ENCODE measurements at regions not wholly inside any gene's neighbourhood (a gene's known extent, or its start where the extent isn't known, plus 50 kb on each side); places are given as distances from the start of the nearest gene placed in this dataset.

DNA sequence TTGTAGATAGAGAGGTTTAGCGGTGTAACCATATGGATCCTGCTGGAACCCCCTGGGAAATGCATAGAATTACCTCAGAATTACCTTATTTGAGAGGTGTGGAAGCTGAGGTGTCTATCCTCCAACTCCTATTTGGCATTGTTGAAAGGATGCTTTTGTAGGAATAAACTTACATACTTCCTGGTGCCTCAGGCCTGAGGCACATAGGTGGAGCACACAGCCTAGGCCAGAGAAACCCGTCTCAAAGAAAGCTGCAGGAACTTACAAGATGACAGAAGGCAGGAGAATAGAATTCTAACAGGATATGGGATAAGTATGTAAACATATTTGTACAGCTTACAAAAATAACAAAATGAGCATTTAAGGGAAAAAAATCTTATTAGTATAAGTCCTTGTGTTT, 1507.2 kb upstream of the ZEB2 start:
- DNase-seq (ENCODE audit: low read depth in 4 of 6, low spot score in 6 of 6): no peak
- WGBS (ENCODE audit: insufficient coverage): no CpG with 5 or more reads among the region's 2 CpGs
- Histone ChIP-seq H3K27ac (ENCODE audit: low read depth, low read length) (no peak overlapping the region), H3K4me1 (ENCODE audit: control insufficient read depth, insufficient read depth, low read length) (no peaks in the 10 kb centered on the region), H3K4me3 (ENCODE audit: low read depth, low read length) (no peak overlapping the region), H3K36me3 (ENCODE audit: control insufficient read depth, insufficient read depth, low read length) (no peaks in the 10 kb centered on the region), H3K27me3 (ENCODE audit: control insufficient read depth, insufficient read depth, low read length) (no peaks in the 10 kb centered on the region), H3K9me3 (ENCODE audit: control insufficient read depth, insufficient read depth, low read length) (no peaks in the 10 kb centered on the region)

DNA sequence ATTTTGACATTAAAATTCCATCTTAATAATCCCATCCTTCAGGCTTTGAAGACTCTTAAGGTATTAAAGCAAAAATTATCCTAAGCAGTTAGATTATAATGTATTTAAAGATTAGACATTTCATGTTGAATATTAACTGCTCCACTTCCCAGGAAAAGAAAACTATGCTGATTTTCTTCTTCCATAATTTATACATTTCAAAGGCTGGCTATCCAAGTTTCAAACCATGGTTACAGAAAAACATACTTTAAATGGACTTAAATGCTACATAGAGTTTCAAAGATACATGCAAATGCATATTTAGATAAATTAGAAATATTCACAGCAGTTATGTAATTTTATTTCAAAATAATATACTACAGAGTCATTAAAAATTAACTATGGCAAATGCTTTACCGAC, 1505.6 kb upstream of the ZEB2 start:
- DNase-seq (ENCODE audit: low read depth in 4 of 6, low spot score in 6 of 6): no peak
- no peak overlapping the region for H3K27ac ChIP-seq (ENCODE audit: low read depth, low read length)
- H3K27me3 ChIP-seq (ENCODE audit: control insufficient read depth, insufficient read depth, low read length): no peaks in the 10 kb centered on the region
- no peaks in the 10 kb centered on the region for H3K36me3 ChIP-seq (ENCODE audit: control insufficient read depth, insufficient read depth, low read length)
- H3K9me3 ChIP-seq (ENCODE audit: control insufficient read depth, insufficient read depth, low read length): no peaks in the 10 kb centered on the region
- no peak overlapping the region for H3K4me3 ChIP-seq (ENCODE audit: low read depth, low read length)
- H3K4me1 ChIP-seq (ENCODE audit: control insufficient read depth, insufficient read depth, low read length): no peaks in the 10 kb centered on the region
- WGBS (ENCODE audit: insufficient coverage): no CpG with 5 or more reads among the region's 1 CpG

DNA sequence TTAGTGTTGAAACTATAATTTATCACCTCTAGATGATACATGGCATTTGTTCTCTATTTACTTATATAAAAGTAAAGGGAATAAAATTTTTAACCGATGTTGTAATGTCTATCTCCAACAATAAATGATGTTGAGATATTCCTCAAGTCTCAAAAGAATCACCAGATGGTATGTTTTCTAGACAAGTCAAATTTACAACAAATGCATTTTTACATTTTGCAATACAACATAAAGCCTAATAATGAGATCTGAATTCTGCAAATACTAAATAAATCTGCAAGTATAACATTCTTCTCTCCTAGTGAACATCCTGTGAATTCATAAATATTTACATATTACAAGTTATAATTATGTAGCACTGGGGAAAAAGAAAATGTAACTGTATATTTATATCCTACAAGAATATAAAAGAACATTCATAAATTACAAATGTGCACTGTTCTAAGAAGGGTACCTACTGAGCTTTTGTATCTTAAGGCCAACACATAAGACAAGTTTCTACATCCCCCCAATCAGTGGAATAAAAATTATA, 1504.4 kb upstream of the ZEB2 start:
- Histone ChIP-seq H3K9me3 (ENCODE audit: control insufficient read depth, insufficient read depth, low read length) (no peaks in the 10 kb centered on the region), H3K36me3 (ENCODE audit: control insufficient read depth, insufficient read depth, low read length) (no peaks in the 10 kb centered on the region), H3K27ac (ENCODE audit: low read depth, low read length) (no peak overlapping the region), H3K27me3 (ENCODE audit: control insufficient read depth, insufficient read depth, low read length) (no peaks in the 10 kb centered on the region), H3K4me1 (ENCODE audit: control insufficient read depth, insufficient read depth, low read length) (no peaks in the 10 kb centered on the region), H3K4me3 (ENCODE audit: low read depth, low read length) (no peak overlapping the region)
- no CpG with 5 or more reads among the region's 1 CpG for WGBS (ENCODE audit: insufficient coverage)
- DNase-seq (ENCODE audit: low read depth in 4 of 6, low spot score in 6 of 6): no peak

DNA sequence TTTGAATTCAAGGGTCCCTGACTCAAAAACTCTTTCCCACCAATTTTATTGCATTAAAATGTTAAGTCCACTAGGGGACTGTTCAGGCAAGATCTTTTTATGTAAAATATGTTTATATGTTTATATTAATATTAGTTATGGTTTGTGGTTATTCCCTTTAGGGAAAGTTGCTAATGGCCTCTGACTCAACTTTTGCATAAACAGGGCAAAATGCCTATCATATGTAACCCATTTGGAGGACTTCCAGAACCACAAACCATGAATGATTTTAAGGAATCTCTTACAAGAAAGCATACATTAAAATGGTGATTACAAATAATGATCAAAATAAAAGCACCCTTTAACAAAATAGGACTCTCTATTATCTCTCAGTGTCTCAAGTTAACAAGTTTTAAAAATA, 1484.5 kb upstream of the ZEB2 start:
- Histone ChIP-seq H3K9me3 (ENCODE audit: control insufficient read depth, insufficient read depth, low read length) (no peaks in the 10 kb centered on the region), H3K36me3 (ENCODE audit: control insufficient read depth, insufficient read depth, low read length) (no peaks in the 10 kb centered on the region), H3K4me3 (ENCODE audit: low read depth, low read length) (no peak overlapping the region), H3K27ac (ENCODE audit: low read depth, low read length) (no peak overlapping the region), H3K4me1 (ENCODE audit: control insufficient read depth, insufficient read depth, low read length) (no peaks in the 10 kb centered on the region), H3K27me3 (ENCODE audit: control insufficient read depth, insufficient read depth, low read length) (no peaks in the 10 kb centered on the region)
- DNase-seq (ENCODE audit: low read depth in 4 of 6, low spot score in 6 of 6): no peak

DNA sequence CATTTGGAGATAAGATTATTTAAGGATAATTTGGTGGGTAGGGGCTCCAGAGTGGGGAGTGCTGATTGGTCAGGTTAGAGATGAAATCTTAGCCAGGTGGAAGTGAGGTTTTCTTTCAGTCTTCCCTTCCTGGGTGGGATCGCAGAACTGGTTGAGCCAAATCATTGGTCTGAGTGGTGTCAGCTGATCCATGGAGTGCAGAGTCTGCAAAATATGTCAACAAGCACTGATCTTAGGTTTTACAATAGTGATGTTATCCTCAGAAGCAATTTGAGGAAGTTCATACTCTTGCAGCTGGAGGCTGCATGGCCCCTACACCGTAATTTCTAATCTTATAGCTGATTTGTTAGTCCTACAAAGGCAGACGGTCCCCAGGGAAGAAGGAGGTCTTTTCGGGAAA, 1483.4 kb upstream of the ZEB2 start:
- DNase-seq (ENCODE audit: low read depth in 4 of 6, low spot score in 6 of 6): no peak
- Histone ChIP-seq H3K27ac (ENCODE audit: low read depth, low read length) (no peak overlapping the region), H3K4me1 (ENCODE audit: control insufficient read depth, insufficient read depth, low read length) (no peaks in the 10 kb centered on the region), H3K36me3 (ENCODE audit: control insufficient read depth, insufficient read depth, low read length) (no peaks in the 10 kb centered on the region), H3K27me3 (ENCODE audit: control insufficient read depth, insufficient read depth, low read length) (no peaks in the 10 kb centered on the region), H3K9me3 (ENCODE audit: control insufficient read depth, insufficient read depth, low read length) (no peaks in the 10 kb centered on the region), H3K4me3 (ENCODE audit: low read depth, low read length) (no peak overlapping the region)
- 100% methylated on average over 1 of the region's 4 CpGs for WGBS (ENCODE audit: insufficient coverage)

DNA sequence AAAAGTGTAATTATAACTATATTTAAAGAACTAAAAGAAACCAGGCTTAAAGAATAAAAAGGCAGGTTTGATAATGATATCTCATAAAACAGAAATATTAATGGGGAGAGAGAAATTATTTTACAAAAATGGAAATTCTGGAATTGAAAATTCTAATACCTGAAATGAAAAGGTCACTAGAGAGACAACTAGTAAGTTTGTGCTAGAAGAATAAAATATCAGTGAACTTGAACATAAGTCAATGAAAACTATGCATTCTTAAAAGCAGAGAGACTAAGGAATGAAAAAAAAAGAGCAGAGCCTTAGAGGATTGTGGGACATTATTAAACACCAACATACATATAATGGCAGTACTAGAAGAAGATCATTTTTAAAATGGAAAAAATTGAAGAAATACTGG, 1475.0 kb upstream of the ZEB2 start:
- Histone ChIP-seq H3K27me3 (ENCODE audit: control insufficient read depth, insufficient read depth, low read length) (no peaks in the 10 kb centered on the region), H3K4me3 (ENCODE audit: low read depth, low read length) (no peak overlapping the region), H3K36me3 (ENCODE audit: control insufficient read depth, insufficient read depth, low read length) (no peaks in the 10 kb centered on the region), H3K4me1 (ENCODE audit: control insufficient read depth, insufficient read depth, low read length) (no peaks in the 10 kb centered on the region), H3K27ac (ENCODE audit: low read depth, low read length) (no peak overlapping the region), H3K9me3 (ENCODE audit: control insufficient read depth, insufficient read depth, low read length) (peaks cover 13% of the 10 kb centered on the region)
- no peak for DNase-seq (ENCODE audit: low read depth in 4 of 6, low spot score in 6 of 6)

DNA sequence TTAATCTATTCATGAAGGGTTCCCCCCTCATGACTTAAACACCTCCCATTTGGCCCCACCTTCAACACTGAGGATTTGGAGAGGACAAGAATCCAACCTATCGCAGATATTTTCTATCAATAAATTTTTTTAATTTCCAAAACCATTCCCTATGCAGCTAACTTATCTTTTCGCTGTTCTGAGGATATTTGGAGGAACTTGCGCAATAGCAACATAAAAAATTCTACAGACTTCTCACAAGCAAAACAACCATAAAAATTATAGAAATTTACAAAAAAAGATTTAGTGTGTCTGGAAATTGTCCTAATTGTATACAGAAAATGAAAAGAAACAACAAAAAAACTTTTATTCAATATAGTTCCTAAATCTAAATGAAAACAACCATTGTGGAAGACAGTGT, 1472.7 kb upstream of the ZEB2 start:
- Histone ChIP-seq H3K9me3 (ENCODE audit: control insufficient read depth, insufficient read depth, low read length) (peaks cover 13% of the 10 kb centered on the region), H3K4me3 (ENCODE audit: low read depth, low read length) (no peak overlapping the region), H3K4me1 (ENCODE audit: control insufficient read depth, insufficient read depth, low read length) (no peaks in the 10 kb centered on the region), H3K27me3 (ENCODE audit: control insufficient read depth, insufficient read depth, low read length) (no peaks in the 10 kb centered on the region), H3K36me3 (ENCODE audit: control insufficient read depth, insufficient read depth, low read length) (no peaks in the 10 kb centered on the region), H3K27ac (ENCODE audit: low read depth, low read length) (no peak overlapping the region)
- WGBS (ENCODE audit: insufficient coverage): no CpG with 5 or more reads among the region's 3 CpGs
- no peak for DNase-seq (ENCODE audit: low read depth in 4 of 6, low spot score in 6 of 6)

DNA sequence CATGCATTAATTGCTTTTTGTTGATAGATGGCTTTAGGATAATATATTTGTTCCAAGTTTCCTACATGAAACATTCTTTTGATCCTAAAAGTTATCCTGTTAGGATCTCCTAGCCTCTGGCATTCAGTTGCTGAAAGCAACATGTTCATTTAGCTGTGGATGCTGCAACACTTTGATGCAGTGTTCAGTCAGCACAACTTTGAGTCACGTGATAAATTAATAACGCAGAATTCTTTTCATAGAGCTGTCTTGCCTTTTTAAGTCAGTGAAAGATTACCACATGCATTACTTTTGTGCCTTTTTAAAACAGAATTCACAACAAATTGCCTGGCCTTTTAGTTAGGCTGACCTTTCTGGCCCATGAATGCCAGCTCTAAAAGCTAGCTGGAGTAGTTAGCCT, 1467.9 kb upstream of the ZEB2 start:
- WGBS (ENCODE audit: insufficient coverage): 18% methylated on average over 2 of the region's 2 CpGs
- Histone ChIP-seq H3K36me3 (ENCODE audit: control insufficient read depth, insufficient read depth, low read length) (no peaks in the 10 kb centered on the region), H3K27me3 (ENCODE audit: control insufficient read depth, insufficient read depth, low read length) (no peaks in the 10 kb centered on the region), H3K4me1 (ENCODE audit: control insufficient read depth, insufficient read depth, low read length) (no peaks in the 10 kb centered on the region), H3K4me3 (ENCODE audit: low read depth, low read length) (no peak overlapping the region), H3K27ac (ENCODE audit: low read depth, low read length) (no peak overlapping the region), H3K9me3 (ENCODE audit: control insufficient read depth, insufficient read depth, low read length) (no peaks in the 10 kb centered on the region)
- no peak for DNase-seq (ENCODE audit: low read depth in 4 of 6, low spot score in 6 of 6)

DNA sequence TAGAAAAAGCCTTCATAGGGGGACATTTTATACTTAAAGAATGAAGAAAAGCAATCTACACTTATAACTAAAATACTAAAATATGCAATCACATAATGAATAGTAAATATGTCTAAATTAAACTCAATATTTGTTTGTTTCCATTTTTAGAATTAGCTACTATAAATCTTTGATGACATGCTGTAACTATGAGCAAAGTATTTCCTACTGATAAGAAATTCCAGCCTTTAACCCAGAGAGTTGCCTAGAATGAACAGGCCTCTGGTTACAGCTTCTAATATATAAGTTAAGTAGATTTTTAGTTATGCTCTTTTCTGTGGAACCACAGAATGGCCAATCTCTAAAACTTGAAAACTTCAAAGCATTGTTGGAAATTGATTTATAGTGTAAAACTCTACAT, 1465.6 kb upstream of the ZEB2 start:
- no peak for DNase-seq (ENCODE audit: low read depth in 4 of 6, low spot score in 6 of 6)
- Histone ChIP-seq H3K27me3 (ENCODE audit: control insufficient read depth, insufficient read depth, low read length) (no peaks in the 10 kb centered on the region), H3K27ac (ENCODE audit: low read depth, low read length) (no peak overlapping the region), H3K9me3 (ENCODE audit: control insufficient read depth, insufficient read depth, low read length) (no peaks in the 10 kb centered on the region), H3K36me3 (ENCODE audit: control insufficient read depth, insufficient read depth, low read length) (no peaks in the 10 kb centered on the region), H3K4me3 (ENCODE audit: low read depth, low read length) (no peak overlapping the region), H3K4me1 (ENCODE audit: control insufficient read depth, insufficient read depth, low read length) (no peaks in the 10 kb centered on the region)

DNA sequence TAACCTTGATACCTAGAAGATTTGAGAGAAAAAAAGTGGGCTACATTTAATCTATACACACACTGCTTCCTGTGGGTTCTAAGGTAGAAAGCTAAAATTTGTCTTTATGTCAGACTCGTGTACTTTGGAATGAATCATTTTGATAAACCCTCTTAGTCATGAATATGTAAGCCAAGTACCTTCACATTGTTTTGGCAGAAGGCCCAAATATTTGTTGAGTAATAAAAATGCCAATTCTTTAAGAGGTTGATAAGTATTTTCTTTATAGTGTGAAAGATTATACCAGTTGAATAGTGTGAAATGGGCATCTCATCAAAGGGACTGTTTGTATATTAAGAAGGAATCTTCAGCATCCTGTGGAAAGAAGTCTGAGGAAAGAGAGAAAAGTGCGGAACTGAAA, 1464.7 kb upstream of the ZEB2 start:
- H3K36me3 ChIP-seq (ENCODE audit: control insufficient read depth, insufficient read depth, low read length): no peaks in the 10 kb centered on the region
- H3K9me3 ChIP-seq (ENCODE audit: control insufficient read depth, insufficient read depth, low read length): no peaks in the 10 kb centered on the region
- H3K27ac ChIP-seq (ENCODE audit: low read depth, low read length): no peak overlapping the region
- H3K4me3 ChIP-seq (ENCODE audit: low read depth, low read length): no peak overlapping the region
- no peaks in the 10 kb centered on the region for H3K4me1 ChIP-seq (ENCODE audit: control insufficient read depth, insufficient read depth, low read length)
- WGBS (ENCODE audit: insufficient coverage): no CpG with 5 or more reads among the region's 2 CpGs
- H3K27me3 ChIP-seq (ENCODE audit: control insufficient read depth, insufficient read depth, low read length): no peaks in the 10 kb centered on the region
- no peak for DNase-seq (ENCODE audit: low read depth in 4 of 6, low spot score in 6 of 6)

DNA sequence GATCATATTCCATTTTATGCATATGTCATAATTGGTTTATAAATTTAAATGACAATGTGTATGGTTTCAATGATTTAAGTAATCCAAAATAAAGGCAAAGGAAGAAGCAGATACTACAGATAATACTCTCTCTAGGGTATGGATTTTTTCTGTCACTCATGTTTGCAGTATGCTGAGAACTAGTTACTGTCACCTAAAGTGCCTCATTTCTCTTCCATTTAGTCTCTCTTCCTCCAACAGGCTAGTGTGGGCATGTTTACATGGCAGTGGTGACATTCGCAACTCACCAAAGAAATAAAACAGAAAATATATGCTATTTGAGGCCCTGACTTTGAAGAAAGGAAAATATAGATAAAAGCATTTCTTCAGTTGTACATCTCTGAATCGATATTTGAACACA, 1460.4 kb upstream of the ZEB2 start:
- no peaks in the 10 kb centered on the region for H3K4me1 ChIP-seq (ENCODE audit: control insufficient read depth, insufficient read depth, low read length)
- no peaks in the 10 kb centered on the region for H3K9me3 ChIP-seq (ENCODE audit: control insufficient read depth, insufficient read depth, low read length)
- no peak overlapping the region for H3K4me3 ChIP-seq (ENCODE audit: low read depth, low read length)
- H3K27ac ChIP-seq (ENCODE audit: low read depth, low read length): no peak overlapping the region
- no peak for DNase-seq (ENCODE audit: low read depth in 4 of 6, low spot score in 6 of 6)
- no peaks in the 10 kb centered on the region for H3K27me3 ChIP-seq (ENCODE audit: control insufficient read depth, insufficient read depth, low read length)
- WGBS (ENCODE audit: insufficient coverage): no CpG with 5 or more reads among the region's 2 CpGs
- H3K36me3 ChIP-seq (ENCODE audit: control insufficient read depth, insufficient read depth, low read length): no peaks in the 10 kb centered on the region
